SKM-1 treated with dmso at 0.1 percent for 144 hours (cell line): ENCODE measurements at regions not wholly inside any gene's neighbourhood (a gene's known extent, or its start where the extent isn't known, plus 50 kb on each side); places are given as distances from the start of the nearest gene placed in this dataset.
"Not testable (repeated sequence)": the region's sequence is repeated elsewhere in the genome, so short reads cannot be mapped to it uniquely, and the experiment has no call there.

Experiments
- DNase-seq: peaks from one replicate; lab custom pipeline; 2025; ENCODE audit not compliant: unreplicated experiment; lab: John Stamatoyannopoulos, UW

DNA sequence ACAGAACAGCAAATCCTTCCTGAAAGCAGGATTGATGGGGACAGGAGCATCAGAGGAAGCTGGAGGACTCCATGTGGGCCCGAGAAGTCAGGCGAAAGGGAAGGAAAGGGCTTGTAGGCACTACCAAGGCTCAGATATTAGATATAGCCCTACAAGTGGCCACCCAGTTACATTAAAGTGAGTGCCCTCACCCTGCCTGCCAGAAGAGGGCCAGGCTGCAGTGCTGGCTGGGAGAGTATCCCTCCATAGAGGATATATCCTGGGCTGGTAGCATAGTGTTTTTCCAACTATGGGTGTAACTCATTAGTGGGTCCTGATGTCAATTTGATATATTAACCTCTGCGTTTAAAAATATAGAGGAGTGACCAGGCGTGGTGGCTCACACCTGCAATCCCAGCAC, 285.2 kb downstream of the MYCN start:
- no peak for DNase-seq

DNA sequence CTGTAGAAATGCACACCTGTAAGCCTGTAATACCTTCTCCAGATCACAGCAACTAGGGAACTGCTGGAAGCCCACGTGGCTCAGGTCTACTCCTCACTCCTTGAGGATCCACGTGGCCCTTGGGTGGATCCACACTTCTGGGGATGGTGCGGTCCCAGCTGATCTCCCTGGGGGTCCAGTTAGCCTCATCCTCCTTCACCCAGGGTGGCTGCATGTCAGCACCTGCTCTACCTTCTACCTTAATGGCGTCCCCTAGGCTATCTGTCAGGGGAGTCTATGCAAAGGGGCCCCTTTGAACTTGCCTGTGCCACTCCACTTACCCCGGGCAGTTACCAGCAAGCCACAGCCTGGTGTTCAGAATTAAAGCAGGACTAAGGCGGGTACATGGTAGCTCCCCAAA, 284.7 kb downstream of the MYCN start:
- no peak for DNase-seq

DNA sequence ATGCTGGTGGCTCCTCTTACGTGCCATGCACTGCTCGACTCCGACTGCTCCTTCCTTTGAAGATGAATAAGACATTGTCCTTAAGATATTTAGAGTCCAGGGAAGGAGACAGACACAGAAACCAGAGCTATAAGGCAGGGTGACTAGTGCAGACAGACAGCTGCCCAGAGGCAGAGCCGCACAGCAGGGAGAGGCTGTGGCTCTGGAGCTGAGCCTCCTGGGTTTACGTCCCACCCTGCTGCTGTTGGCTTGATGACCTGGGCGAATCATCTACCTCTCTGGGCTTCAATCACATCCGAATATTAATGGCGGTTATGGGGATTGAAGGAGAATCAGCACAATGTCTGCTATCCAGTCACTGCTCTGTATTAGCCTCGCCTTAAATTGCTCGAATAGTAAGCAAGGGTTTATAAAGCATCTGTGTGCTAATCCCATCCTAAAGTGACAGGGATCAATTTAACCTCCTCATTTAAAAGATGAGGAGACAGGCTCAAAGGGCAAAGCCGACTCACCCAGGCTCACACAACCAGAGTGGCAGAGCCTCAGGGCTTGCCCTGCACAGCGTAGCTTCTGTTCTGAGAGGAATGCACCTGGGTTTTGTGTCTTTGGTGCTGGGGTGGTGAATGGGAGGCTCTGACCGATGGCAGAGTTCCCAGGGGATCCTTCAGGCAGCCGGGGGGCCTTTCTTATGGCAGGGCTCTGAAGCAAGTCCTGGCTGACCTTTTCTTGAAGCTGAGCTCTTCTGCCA, 284.1 kb downstream of the MYCN start:
- DNase-seq, result no peak

DNA sequence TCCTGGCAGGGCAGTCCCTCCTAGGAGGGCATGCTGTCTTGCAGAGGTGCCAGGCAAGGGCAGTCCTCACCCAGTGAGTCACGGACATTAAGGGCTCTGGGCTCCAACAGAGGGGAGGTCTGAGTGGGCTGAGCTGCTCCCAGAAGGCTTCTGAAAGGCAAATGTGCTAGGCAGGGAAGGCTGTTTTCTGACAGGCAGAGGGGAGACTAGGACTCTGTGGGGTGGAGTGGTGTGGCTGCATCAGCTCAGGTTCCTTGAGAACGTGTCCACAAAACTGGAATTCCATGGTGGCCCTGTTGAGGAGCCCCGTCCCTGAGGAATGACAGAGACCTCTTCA, 283.5 kb downstream of the MYCN start:
- DNase-seq, result no peak

DNA sequence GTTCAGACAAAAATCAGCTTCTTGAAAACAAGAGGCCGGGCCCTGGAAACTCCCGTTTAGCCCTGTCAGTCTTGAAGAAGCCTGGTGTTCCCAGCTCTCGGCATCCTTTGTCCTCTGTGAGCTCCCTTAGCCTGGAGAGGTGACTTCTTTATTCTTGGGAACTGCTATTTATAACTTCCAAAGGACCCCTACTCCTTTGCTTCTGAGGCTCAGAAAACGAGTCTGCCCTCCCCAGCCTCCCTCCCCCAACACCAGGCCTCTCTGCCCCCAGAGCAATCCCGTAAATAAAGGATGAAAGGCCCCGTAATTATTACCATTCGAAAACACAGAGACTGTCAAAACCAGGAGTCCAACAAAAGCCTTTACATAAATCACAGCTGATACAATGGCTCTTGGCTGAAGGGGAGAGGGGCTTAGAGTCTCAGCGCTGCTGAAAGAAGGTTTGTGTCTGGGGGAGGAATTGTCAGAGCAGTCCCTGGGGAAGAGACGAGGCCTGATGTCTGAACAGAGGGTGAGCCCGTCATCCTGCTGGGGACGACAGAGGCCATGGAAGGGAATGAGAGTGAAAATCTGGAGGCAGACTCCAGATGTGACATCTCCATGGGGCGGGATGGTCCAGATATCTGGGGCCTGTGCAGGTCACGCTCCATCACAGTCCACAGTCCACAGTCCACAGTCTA, 283.0 kb downstream of the MYCN start:
- DNase-seq, result no peak

DNA sequence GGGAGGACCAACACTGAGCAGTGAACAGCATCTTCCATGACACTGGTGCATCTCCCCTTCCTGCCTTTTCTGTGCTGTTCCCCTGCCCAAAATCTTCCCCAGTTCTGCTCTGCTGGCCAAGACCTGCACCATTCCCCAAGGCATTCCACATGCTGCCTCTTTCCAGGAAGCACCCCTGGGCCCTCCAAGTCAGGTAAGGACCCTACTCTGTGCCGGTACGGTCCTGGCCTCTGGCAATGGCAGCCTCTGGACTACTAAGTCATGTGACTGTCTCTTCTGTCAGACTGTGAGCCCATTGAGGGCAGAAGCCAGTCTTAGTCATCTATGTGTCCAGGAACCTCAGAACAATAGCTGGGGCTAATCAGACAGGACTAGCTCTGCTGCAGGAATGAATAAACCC, 282.0 kb downstream of the MYCN start:
- DNase-seq, result no peak

DNA sequence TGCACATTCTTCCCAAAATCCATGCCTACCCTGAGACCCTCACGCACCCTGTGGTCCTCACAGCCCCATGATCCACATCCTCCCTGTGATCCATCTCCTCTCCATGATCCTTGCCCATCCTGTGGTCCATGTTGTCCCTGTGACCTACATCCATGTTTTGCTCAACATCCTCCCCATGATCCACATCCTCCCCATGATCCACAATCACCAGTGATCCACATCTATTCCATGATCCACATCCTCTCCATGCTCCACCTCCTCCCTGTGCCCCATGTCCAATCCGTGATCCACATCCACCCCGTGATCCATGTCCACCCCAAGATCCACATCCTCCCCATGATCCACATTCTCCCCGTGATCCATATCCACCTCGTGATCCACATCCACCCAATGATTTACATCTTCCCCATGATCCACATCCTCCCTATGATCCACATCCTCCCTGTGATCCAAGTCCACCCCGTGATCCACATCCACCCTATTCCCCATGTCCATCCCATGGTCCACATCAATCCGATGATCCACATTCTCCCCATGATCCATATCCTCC, 281.2 kb downstream of the MYCN start:
- no peak for DNase-seq

DNA sequence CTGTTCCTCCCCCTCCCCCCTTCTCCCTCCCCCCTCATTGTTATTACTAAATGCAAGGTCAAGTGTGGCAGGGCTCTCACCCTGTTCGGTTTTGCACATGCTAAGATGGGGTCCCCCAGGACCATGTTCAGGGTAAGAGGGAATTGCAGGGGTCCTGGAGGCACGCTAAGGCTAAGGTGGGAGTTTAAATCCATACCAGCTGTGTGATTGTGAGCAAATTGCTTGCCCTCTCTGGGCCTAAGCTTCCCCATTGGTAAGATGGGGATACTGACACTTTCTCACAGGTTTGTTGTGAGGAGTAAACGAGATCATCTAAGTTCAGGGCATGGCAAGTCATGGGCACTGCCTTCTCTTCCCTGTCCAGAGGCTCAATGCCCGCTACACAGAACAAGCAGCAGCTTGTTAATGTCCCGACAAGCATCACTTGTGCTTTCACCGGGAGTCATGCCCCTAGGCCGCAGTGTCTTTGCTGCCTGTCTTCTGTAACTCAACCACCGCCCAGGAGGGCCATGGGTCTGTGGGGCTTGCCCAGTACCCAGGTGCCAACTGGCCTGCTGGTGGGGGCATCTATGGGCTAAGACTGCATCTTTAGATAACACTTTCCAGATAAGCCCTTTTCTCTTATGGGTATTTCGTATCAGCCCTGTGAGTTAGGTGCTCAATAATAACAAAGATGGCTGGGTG, 279.1 kb downstream of the MYCN start:
- no peak for DNase-seq

DNA sequence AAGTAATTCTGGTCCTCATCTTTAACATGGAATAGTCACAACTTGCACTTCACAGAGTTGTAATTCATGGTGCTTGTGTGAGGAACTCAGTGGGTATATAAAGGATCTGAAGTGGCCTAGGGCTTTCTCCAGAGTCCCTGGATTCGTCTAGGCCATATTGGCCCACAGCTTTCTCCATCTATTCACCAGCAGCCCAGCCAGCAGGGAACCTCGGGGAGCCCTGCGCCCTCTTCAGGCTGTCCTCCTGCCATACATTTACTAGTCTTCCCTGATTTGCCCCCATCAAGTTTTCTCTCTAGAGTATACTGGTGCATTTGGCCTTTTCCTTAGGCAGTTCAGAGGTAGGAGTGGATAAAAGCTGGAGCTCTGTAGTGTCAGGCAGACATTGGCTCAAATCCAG, 278.3 kb downstream of the MYCN start:
- no peak for DNase-seq

DNA sequence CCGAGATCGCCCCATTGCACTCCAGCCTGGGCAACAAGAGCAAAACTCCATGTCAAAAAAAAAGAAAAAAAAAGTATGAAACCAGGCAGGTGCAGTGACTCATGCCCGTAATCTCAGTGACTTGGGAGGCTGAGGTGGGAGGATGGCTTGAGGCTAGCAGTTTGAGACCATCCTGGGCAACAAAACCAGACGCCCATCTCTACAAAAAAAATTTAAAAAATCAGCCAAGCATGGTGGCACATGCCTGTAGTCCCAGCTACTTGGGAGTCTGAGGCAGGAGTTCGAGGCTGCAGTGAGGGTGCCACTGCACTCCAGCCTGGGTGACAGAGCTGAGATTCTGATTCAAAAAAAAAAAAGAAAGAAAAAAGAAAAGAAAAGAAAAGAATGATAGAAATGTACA, 277.8 kb downstream of the MYCN start:
- DNase-seq, result no peak

DNA sequence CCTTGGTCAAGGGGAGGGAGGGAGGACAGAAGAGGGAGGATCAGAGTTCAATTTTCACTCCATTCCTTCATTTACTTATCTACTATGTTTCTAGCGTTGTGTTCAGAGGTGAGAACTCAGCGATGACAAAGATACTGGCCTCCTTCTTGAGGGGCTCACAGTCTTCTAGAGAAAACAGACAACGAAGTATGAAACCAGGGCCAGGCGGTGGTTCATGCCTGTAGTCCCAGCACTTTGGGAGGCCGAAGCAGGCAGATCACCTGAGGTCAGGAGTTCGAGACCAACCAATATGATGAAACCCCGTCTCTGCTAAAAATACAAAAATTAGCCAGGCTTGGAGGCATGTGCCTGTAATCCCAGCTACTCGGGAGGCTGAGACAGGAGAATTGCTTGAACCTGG, 277.4 kb downstream of the MYCN start:
- not testable (repeated sequence) for DNase-seq

DNA sequence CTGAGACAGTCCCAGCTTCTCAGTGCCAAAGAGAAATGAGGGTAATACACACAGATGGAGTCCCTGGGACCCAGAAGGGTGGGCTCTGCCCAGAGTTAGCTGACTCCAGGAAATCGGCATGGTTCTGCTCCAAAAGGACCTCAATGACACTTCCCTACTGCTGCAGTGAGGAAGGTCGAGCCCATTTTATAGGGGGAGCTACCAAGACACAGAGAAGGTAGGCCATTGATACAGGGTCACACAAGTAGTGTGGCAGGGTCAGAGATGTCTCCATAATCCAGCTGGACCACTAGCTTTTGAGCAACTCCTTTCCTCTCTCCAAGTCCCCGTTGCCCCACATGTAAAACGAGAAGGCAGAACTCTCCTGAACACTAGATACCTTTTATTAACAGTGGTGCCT, 276.9 kb downstream of the MYCN start:
- DNase-seq, result no peak

DNA sequence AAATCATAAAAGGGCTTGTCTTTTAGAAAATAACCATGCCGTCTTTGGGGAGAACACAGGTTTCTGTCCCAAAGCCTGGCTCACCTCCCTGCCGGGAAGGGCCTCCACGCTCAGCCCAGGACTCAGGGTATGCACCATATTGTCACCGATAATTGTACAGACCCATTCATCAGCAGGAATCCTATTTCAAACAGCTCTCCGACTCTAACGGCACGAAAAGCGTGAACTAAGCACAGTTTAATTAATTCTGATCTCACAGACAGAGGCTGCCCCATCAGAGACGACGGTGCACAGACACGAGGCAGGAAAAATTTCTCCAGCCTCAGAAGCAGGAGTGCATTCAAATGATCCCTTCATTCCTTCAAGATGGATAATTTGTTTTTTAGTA, 276.2 kb downstream of the MYCN start:
- no peak for DNase-seq

DNA sequence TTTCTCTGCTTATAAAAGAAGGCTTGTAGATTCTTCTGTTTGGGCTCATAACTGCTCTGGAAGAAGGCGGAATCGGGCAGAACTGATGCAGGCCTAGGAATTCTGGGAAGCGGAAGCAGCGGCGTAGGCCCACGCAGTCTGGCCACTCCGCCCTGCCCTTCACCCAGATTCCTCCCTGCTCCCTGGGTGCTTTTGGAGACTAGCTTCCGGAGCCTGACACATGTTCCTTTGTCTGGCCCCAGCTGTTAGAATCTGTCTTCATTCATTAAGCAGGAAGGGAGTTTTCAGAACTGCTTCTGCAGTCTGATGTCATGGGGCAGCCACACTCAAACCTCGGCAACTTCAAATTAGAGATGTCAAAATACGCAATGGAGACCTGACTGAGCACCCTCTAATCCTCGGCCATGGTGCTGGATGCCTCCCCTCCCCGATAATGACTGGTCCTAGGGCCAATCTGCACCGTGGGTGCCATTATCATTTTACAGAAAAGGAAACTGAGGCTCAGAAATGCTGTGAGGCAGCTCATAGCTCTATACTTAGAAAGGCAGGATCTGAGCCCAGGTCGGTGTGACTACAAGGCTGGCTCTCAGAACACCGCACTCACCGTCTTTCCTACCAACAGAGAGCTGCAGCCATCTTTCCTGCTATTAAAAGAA, 275.7 kb downstream of the MYCN start:
- DNase-seq, result no peak

DNA sequence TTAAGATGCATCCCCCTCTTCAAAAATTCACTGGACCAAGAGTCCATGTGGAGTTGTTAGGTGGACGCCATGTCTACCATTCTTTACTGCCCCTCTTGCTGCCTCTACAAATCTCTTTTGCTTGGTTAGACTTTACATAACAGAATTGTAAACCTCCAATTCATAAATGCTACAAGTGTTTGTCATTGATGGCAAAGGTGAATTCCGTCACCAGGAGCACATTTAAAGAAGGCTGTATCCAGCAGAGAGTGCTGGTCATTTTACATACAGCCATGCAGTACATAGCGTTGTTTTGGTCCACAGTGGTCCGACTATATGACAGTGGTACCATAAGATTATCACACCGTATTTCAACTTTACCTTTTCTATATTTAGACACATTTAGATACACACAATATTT, 274.5 kb downstream of the MYCN start:
- no peak for DNase-seq

DNA sequence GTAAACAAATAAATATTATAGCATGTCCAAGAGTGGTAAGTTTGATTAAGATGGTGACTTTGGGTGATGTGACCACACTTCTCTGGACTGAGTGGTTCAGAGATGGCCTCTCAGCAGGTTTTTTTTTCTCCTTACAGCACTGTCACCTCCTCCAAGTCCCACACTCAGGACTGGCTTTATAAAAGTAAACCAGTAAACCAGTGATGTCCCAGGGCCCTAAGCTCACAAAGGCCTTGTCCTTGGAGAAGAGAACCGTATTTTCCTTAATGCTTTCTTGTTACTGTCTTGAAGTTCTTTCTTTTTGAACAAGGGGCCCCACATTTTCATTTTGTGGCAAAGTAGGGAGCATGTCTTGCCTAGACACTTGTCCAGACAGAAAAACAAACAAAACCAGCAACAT, 274.0 kb downstream of the MYCN start:
- no peak for DNase-seq

DNA sequence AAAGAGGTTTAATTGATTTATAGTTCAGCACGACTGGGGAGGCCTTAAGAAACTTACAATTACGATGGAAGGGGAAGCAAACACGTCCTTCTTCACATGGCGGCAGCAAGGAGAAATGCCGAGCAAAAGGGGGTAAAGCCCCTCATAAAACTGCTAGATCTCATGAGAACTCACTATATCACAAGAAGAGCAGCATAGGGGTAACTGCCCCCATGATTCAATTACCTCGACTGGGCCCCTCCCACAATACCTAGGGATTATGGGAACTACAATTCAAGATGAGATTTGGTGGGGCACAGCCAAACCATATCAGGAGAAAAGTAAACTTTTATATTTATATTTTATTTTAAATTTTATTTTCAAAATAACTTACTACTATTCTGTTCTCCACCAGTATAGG, 272.0 kb downstream of the MYCN start:
- no peak for DNase-seq

DNA sequence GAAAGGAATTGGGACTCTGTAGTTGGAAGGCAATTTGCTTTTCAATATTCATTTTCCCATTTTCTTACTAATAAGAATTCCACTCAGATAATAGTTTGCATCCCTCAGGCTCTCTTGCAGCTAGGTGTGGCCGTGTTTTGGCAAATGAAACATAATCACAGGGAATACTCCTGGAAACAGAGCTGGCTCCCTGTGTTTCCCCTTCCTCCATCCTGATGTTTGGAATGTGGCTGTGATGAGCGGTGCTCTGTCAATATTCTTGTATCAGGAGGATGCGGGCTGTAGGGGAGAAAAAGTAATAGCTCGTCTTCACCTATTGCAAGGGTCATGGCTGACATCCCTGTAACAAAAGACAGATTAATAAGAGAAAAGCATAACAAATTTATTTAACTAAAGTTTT, 271.0 kb downstream of the MYCN start:
- DNase-seq, result no peak

DNA sequence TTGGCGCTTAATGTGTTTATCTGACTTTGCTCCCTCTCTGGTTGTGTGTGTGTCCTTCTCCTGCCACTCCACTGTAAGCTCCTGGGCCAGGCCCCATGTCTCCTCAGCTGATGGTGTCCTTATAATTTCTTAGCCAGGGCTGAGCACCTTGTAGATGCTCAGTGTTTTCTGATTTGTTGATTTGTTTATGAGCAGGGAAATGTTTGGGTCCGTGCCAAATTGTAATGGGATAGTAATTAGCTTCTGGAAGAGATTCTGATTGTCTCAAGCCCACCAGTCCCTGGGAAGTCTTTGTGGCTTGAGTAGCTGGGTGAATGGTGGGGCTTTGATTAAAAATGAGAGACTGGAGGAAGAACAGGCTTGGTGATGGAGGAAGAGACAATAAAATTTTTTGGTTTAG, 270.5 kb downstream of the MYCN start:
- no peak for DNase-seq

DNA sequence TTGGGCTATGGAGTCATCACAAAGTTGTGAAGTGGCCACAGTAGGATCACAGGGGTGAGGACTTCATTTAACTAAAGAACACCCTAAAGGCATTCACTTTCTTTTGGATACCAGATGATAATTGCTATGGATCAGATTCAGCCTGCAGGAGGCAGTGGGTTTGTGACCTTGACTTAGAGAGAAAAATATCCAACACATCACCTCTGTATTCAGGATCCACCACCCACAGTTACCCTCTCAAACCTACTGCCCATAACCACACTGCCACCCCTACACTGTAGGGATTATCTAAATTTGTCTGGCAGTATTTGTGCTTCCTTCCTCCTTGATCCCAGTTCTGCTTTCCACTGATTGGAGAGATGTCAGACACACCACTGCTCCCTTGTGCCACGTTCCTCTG, 269.4 kb downstream of the MYCN start:
- no peak for DNase-seq

DNA sequence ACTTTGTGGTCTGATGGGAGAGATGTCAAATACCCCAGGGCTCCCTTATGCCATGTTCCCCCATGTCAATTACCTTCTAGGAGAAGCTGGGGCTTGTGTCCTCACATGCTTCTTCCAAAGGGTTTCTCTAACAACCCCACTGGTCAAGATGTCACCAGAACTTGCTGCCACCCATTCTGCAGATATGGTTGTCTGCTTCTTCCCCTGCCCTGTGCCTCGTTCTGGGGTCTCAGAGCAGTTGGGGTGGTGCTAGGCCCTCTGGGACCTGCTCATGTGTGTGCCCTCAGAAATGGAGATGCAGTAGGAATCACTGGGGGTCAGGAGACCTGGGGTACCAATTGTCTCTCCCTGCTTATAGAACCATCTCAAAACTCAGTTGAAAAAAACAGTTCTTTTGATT, 268.6 kb downstream of the MYCN start:
- DNase-seq, result no peak
